ENCODE measurements at regions not wholly inside any gene's neighbourhood (a gene's known extent, or its start where the extent isn't known, plus 50 kb on each side); places are given as distances from the start of the nearest gene placed in this dataset.

- TF ChIP-seq E2F8 (IDR thresholded peaks at IDR 0.05; ENCODE audit: low read depth, partially characterized antibody) (no peak), PML (IDR thresholded peaks at IDR 0.05; ENCODE audit: low read length) (no peak), ESRRA (IDR thresholded peaks at IDR 0.05; ENCODE audit: low read length) (no peak), HDAC6 (IDR thresholded peaks at IDR 0.05; ENCODE audit: unreplicated experiment) (no peak), MLLT1 (IDR thresholded peaks at IDR 0.05) (no peak)
Observed at GRCh38 chr2:136492901-136493300, 272.4 kb upstream of the THSD7B start (continued).

GRCh38 chr2:136490100-136490499, 275.2 kb upstream of the THSD7B start:
- Histone ChIP-seq H4K20me1 (ENCODE audit: control insufficient read depth, insufficient read depth) (no peaks in the 10 kb centered on the region), H3K4me3 (no peak overlapping the region), H3K79me2 (ENCODE audit: control insufficient read depth, insufficient read depth, low read length) (no peaks in the 10 kb centered on the region), H3K27ac (ENCODE audit: control insufficient read depth, insufficient read depth) (no peak overlapping the region), H3K4me1 (ENCODE audit: control insufficient read depth, insufficient read depth, low read length) (no peaks in the 10 kb centered on the region), H3K9me3 (replicated peaks; ENCODE audit: control insufficient read depth, insufficient read depth, low read length) (no peaks in the 10 kb centered on the region; the same call in 2 of the 3 replicates), H3K4me2 (ENCODE audit: control insufficient read depth, insufficient read depth) (no peak overlapping the region), H2AFZ (ENCODE audit: control insufficient read depth, low read depth, low read length) (no peak overlapping the region), H3K27me3 (replicated peaks in 1 of 2; ENCODE audit: control insufficient read depth in 2 of 2, insufficient read depth in 2 of 2, low read length in 1 of 2) (no peaks in the 10 kb centered on the region; a peak in 1 of 4 replicates), H3K9ac (ENCODE audit: control insufficient read depth, insufficient read depth, low read length) (no peak overlapping the region), H3K36me3 (ENCODE audit: control insufficient read depth in 2 of 2, insufficient read depth in 2 of 2, low read length in 1 of 2) (no peaks in the 10 kb centered on the region)
- POLR2A ChIA-PET = no interaction called here
- BruUV-seq (replicated peaks) = no TSS peak
- RAD21 ChIA-PET (ENCODE audit: unreplicated experiment) = no interaction called here
- no peak for ATAC-seq
- SMC1A ChIA-PET (ENCODE audit: uncharacterized antibody, unreplicated experiment) = no interaction called here
- no peak for FAIRE-seq
- CTCF ChIA-PET = no interaction called here
- 11% methylated on average over 3 of the region's 3 CpGs for WGBS (ENCODE audit: insufficient coverage, insufficient replicate concordance, low lambda C conversion rate, missing lambda C conversion rate)
- in situ Hi-C loops (cut with MboI) = no loop called here
- intact Hi-C loops (cut with micrococcal nuclease; ENCODE audit: unreplicated experiment) = no loop called here
- DNase-seq (ENCODE audit: low read depth, low spot score) = no peak
- TF ChIP-seq LARP7 (IDR thresholded peaks at IDR 0.05) = no peak
- TF ChIP-seq SPI1 (IDR thresholded peaks at IDR 0.05; ENCODE audit: borderline replicate concordance, insufficient read depth, low read depth, low read length) = no peak
- no peak for TF ChIP-seq ZNF592 (IDR thresholded peaks at IDR 0.05)
- TF ChIP-seq PAX8 (IDR thresholded peaks at IDR 0.05) = no peak
- no peak for TF ChIP-seq CEBPZ (IDR thresholded peaks at IDR 0.05; ENCODE audit: low read depth, low read length)
- no peak for TF ChIP-seq GABPA (IDR thresholded peaks at IDR 0.05; ENCODE audit: low read depth)
- TF ChIP-seq CEBPB (IDR thresholded peaks at IDR 0.05; ENCODE audit: borderline replicate concordance in 1 of 2, low read depth in 2 of 2, low read length in 2 of 2) = no peak

All from GM12878 (cell line).